Gastroesophageal sphincter (tissue), 4 donors: ENCODE measurements at regions not wholly inside any gene's neighbourhood (a gene's known extent, or its start where the extent isn't known, plus 50 kb on each side); places are given as distances from the start of the nearest gene placed in this dataset.

Experiments used
- ATAC-seq: fragments of 150-250 bp; one replicate; pipeline ENCODE4 v1.9.1; 2016; ENCODE audit warnings: mild to moderate bottlenecking, moderate library complexity
- H3K27ac ChIP-seq, 4 donors: fragments of 200-600 bp; sonication (generic) in 3 of 4; 1 replicate in 3 of 4; 2 replicates in 1 of 4; pipeline ENCODE4 v1.5.1; 2016 to 2019
- H3K27me3 ChIP-seq: fragments of 200-600 bp; sonication (generic); one replicate; pipeline ENCODE4 v1.5.1; 2019
- H3K36me3 ChIP-seq, 2 donors: fragments of 200-600 bp; sonication (generic); one replicate each; pipeline ENCODE4 v1.5.1; 2019; ENCODE audit warnings: control low read depth in 1 of 2
- H3K4me1 ChIP-seq, 3 donors: fragments of 200-600 bp; sonication (generic); 1 replicate in 2 of 3; 2 replicates in 1 of 3; pipeline ENCODE4 v1.5.1; 2016 to 2019; ENCODE audit warnings: control low read depth in 2 of 3
- H3K4me3 ChIP-seq, 2 donors: fragments of 200-600 bp; sonication (generic); one replicate each; pipeline ENCODE4 v1.5.1; 2019; ENCODE audit warnings: mild to moderate bottlenecking in 1 of 2, moderate library complexity in 1 of 2
- H3K9me3 ChIP-seq, 3 donors: fragments of 200-600 bp; sonication (generic); one replicate each; pipeline ENCODE4 v1.5.1; 2017 to 2019; ENCODE audit warnings: control low read depth in 2 of 3
- CTCF ChIP-seq, 4 experiments: fragments of 200-600 bp in 2 of 4; fragments of 450-650 bp in 2 of 4; sonication (generic) in 1 of 4; IDR thresholded peaks; one replicate each; pipeline ENCODE4 v1.5.1; 2017 to 2019; ENCODE audit warnings: antibody characterized with exemption in 4 of 4, mild to moderate bottlenecking in 2 of 4, moderate library complexity in 2 of 4
- EP300 ChIP-seq: sonication (generic); formaldehyde crosslinking; IDR thresholded peaks from one replicate; pipeline ENCODE4 v1.6.1; 2017; ENCODE audit warnings: antibody characterized with exemption, mild to moderate bottlenecking
- POLR2A ChIP-seq, 2 donors: fragments of 450-650 bp; IDR thresholded peaks; one replicate each; pipeline ENCODE4 v1.6.1; 2017; ENCODE audit warnings: antibody characterized with exemption in 2 of 2, mild to moderate bottlenecking in 2 of 2, moderate library complexity in 1 of 2
- POLR2AphosphoS5 ChIP-seq: sonication (generic); formaldehyde crosslinking; IDR thresholded peaks from one replicate; pipeline ENCODE4 v1.6.1; 2017; ENCODE audit warnings: antibody characterized with exemption
- WGBS, 2 donors: methylation state at CpG; one replicate each; pipeline ENCODE4 v1.1.5; 2018; ENCODE audit warnings: low coverage in 1 of 2; 5-methylcytosine and 5-hydroxymethylcytosine counted together

- TF ChIP-seq POLR2AphosphoS5 (peak; percentile 42), CTCF (IDR thresholded peaks at IDR 0.05) (no peak), EP300 (no peak), POLR2A (IDR thresholded peaks at IDR 0.05) (no peak)
- H3K9me3 ChIP-seq: no peaks in the 10 kb centered on the region
- no peaks in the 10 kb centered on the region for H3K27me3 ChIP-seq
- peaks cover 0 to 22% (median 0%) of the 10 kb centered on the region in 3 donors for H3K4me1 ChIP-seq
- WGBS, 2 donors: 39 to 45% methylated on average over 3 of the region's 3 CpGs
- H3K27ac ChIP-seq: no peak overlapping the region
- H3K4me3 ChIP-seq: no peak overlapping the region
- no peak for ATAC-seq
- H3K36me3 ChIP-seq: no peaks in the 10 kb centered on the region
Measured at GRCh38 chr14:58738189-58738836, 100.6 kb downstream of the DACT1 start.

- no peak for ATAC-seq
- Histone ChIP-seq H3K36me3 (no peaks in the 10 kb centered on the region), H3K4me1 (peaks cover 0 to 22% (median 0%) of the 10 kb centered on the region in 3 donors), H3K4me3 (no peak overlapping the region), H3K27ac (no peak overlapping the region), H3K9me3 (no peaks in the 10 kb centered on the region), H3K27me3 (no peaks in the 10 kb centered on the region)
- TF ChIP-seq POLR2A (IDR thresholded peaks at IDR 0.05) (no peak), CTCF (IDR thresholded peaks at IDR 0.05) (no peak), POLR2AphosphoS5 (no peak), EP300 (no peak)
- WGBS, 2 donors: 67 to 68% methylated on average over 1 to 2 of the region's 2 CpGs
Measured at GRCh38 chr14:58738876-58739275, 101.1 kb downstream of the DACT1 start.

- Histone ChIP-seq H3K4me3 (no peak overlapping the region), H3K36me3 (no peaks in the 10 kb centered on the region), H3K27ac (no peak overlapping the region), H3K27me3 (no peaks in the 10 kb centered on the region), H3K9me3 (no peaks in the 10 kb centered on the region), H3K4me1 (peaks cover 0 to 22% (median 0%) of the 10 kb centered on the region in 3 donors)
- WGBS, 2 donors: 91 to 94% methylated on average over 1 to 3 of the region's 3 CpGs
- no peak for ATAC-seq
- TF ChIP-seq CTCF (IDR thresholded peaks at IDR 0.05) (no peak), EP300 (no peak), POLR2A (IDR thresholded peaks at IDR 0.05) (no peak), POLR2AphosphoS5 (no peak)
Measured at GRCh38 chr14:58739674-58740073, 101.9 kb downstream of the DACT1 start.

- Histone ChIP-seq H3K9me3 (no peaks in the 10 kb centered on the region), H3K27me3 (no peaks in the 10 kb centered on the region), H3K4me1 (peaks cover 0 to 22% (median 0%) of the 10 kb centered on the region in 3 donors), H3K27ac (peak overlapping the region in 1 of 4 donors; percentile 20), H3K4me3 (no peak overlapping the region), H3K36me3 (no peaks in the 10 kb centered on the region)
- 35 to 70% methylated on average over 4 of the region's 4 CpGs for WGBS, 2 donors
- ATAC-seq: no peak
- TF ChIP-seq EP300 (no peak), POLR2AphosphoS5 (no peak), POLR2A (IDR thresholded peaks at IDR 0.05) (no peak), CTCF (IDR thresholded peaks at IDR 0.05) (no peak)
Measured at GRCh38 chr14:58740379-58740935, 102.7 kb downstream of the DACT1 start.
